HG02981 (cell line): ENCODE measurements at regions not wholly inside any gene's neighbourhood (a gene's known extent, or its start where the extent isn't known, plus 50 kb on each side); places are given as distances from the start of the nearest gene placed in this dataset.
"Not testable (repeated sequence)": the region's sequence is repeated elsewhere in the genome, so short reads cannot be mapped to it uniquely, and the experiment has no call there.

Source experiments
- ATAC-seq: cut with Tn5 transposase; IDR thresholded peaks from one replicate; pipeline ENCODE4 v1.9.1; 2021; ENCODE audit warnings: mild to moderate bottlenecking, moderate library complexity; ENCODE audit not compliant: unreplicated experiment

GRCh38 chr9:42239445-42240260 lies 56.2 kb downstream of the SPATA31A6 start:
- not testable (repeated sequence) for ATAC-seq

GRCh38 chr9:42240261-42240579 lies 56.8 kb downstream of the SPATA31A6 start:
- not testable (repeated sequence) for ATAC-seq

DNA sequence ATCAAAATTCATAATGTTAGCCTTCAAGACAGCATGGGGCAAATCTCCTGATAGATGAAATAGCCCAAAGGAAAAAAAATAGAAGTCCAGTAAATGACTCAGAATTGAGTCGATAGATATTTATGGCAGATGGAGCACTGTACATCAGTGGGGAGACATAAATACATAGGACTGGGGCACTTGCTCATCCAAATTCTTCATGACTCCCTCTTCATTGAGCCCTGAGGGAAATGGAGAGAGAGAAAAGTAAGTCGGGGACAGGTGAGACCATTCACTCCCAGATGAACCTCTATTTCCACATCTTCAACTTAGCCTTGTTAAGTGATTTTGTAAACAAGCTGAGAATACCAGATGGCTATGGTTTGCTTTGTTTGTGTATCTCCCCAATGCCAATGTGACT lies 59.8 kb downstream of the SPATA31A6 start:
- not testable (repeated sequence) for ATAC-seq

GRCh38 chr9:42243822-42244221 lies 60.4 kb downstream of the SPATA31A6 start:
- not testable (repeated sequence) for ATAC-seq

GRCh38 chr9:42268729-42269128 lies 85.3 kb downstream of the SPATA31A6 start:
- not testable (repeated sequence) for ATAC-seq

- not testable (repeated sequence) for ATAC-seq
Observed at GRCh38 chr9:42269171-42269570, 85.7 kb downstream of the SPATA31A6 start.

GRCh38 chr9:42273191-42273590 lies 89.7 kb downstream of the SPATA31A6 start:
- not testable (repeated sequence) for ATAC-seq

- no peak for ATAC-seq
Observed at GRCh38 chr9:42275141-42275540, 91.7 kb downstream of the SPATA31A6 start.

- ATAC-seq: not testable (repeated sequence)
Observed at GRCh38 chr9:42282531-42283178, 99.2 kb downstream of the SPATA31A6 start.

DNA sequence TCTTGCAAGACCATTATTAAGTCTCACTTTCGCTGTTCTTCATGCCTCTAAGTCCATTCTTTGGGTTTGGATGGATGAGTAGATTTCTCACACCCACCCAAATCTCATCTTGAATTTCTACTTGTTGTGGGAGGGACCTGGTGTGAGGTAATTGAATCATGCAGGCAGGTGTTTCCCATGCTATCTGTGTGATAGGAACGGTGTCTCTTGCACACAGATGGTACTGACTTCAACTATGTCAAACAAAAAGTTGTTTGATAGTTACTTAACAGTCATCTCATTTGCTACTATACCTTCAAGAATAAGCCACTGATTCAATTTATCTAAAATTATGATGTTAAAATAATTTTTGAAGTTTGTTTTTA lies 99.7 kb downstream of the SPATA31A6 start:
- not testable (repeated sequence) for ATAC-seq

DNA sequence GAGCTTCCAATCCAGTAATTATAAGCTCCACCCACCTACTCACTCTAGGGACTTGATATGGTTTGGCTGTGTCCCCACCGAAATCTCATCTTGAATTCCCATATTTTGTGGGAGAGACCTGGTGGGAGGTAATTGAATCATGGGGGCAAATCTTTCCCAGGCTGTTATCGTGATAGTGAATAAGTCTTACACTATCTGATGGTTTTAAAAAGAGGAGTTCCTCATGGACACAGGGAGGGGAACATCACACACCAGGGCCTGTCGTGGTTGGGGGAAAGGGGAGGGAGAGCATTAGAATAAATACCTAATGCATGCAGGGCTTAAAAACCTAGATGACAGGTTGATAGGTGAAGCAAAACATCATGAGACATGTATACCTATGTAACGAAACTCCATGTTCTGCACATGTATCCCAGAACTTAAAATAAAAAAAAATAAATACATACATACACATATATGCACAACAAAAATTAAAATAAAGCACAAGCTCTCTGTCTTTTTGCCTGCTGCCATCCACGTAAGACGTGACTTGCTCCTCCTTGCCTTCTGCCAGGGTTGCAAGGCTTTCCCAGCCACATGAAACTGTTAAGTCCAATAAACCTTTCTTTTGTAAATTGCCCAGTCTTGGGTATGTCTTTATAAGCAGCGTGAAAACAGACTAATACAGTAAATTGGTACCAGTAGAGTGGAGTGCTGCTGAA lies 102.8 kb downstream of the SPATA31A6 start:
- not testable (repeated sequence) for ATAC-seq

- not testable (repeated sequence) for ATAC-seq
Observed at GRCh38 chr9:42288002-42288864, 104.8 kb downstream of the SPATA31A6 start.

DNA sequence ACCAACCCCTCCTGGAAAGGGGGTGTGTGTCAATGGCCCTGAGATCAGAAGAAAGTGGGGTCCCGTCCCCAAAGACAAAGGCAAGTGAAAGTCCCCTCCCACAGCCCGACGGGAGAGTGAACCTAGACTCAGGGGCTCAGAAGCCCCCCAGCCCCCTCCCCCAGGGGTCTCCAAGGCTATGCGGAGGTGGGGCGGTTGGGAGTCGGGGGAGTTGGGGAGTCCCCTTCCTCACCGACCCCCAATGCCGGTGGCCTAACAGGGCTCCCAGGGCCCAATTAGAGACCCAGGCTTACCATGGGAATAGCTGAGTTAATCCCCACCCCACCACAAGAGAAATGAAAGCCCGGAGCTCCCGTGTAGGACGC lies 105.4 kb downstream of the SPATA31A6 start:
- not testable (repeated sequence) for ATAC-seq

- ATAC-seq: not testable (repeated sequence)
Observed at GRCh38 chr9:42300124-42300523, 116.7 kb downstream of the SPATA31A6 start.

DNA sequence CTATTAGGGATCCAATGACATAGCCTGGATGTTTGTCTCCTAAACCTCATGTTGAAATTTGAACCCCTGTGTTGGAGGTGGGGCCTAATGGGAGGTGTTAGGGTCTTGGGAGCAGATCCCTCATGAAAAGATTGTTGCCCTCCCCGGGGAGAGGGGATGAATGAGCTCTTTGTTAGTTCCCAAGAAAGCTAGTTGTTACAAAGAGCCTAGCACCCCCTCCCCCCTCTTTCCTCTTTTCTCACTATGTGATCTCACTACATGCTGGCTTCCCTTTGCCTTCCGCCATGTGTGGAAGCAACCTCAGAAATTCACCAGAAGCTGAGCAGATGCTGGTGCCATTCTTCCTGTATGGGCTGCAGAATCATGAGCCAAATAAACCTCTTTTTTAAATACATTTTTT lies 123.2 kb downstream of the SPATA31A6 start:
- ATAC-seq: not testable (repeated sequence)

GRCh38 chr9:42307449-42307848 lies 124.0 kb downstream of the SPATA31A6 start:
- ATAC-seq: not testable (repeated sequence)

GRCh38 chr9:42310972-42311371 lies 127.5 kb downstream of the SPATA31A6 start:
- not testable (repeated sequence) for ATAC-seq

DNA sequence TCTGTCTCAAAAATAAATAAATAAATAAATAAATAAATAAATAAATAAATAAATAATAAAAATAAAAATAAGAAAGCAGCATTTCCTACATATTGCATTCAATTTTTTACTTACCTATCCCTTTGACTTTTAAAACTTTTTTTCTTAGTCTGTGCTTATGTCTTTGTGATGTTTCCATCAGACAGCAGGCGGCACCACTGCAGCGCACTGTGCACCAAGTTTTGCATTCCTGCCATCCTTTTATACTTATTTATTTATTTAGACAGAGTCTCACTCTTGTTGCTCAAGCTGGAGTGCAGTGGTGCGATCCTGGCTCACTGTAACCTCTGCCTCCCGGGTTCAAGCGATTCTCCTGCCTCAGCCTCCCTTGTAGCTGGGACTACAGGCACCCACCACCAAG lies 132.6 kb downstream of the SPATA31A6 start:
- not testable (repeated sequence) for ATAC-seq

DNA sequence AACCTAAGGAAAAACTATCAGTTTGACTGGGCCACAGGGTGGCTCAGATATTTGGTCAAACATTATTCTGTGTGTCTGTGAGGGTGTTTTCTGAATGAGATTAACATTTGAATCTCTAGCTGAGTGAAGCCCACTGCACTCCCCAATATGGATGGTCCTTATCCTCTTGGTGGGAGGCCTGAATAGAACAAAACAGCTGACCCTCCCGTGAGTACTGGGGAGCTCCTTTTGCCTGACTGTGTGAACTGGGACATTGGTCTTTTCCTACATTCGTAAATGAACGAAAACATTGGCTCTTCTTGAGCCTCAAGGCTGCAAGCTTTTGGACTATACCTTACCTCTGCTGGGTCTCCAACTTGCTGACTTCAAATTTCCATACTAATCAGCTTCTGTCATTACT lies 134.2 kb downstream of the SPATA31A6 start:
- not testable (repeated sequence) for ATAC-seq

GRCh38 chr9:42323084-42323809 lies 139.8 kb downstream of the SPATA31A6 start:
- not testable (repeated sequence) for ATAC-seq
